HG03064 (cell line): ENCODE measurements at regions not wholly inside any gene's neighbourhood (a gene's known extent, or its start where the extent isn't known, plus 50 kb on each side); places are given as distances from the start of the nearest gene placed in this dataset.
"Not testable (repeated sequence)": the region's sequence is repeated elsewhere in the genome, so short reads cannot be mapped to it uniquely, and the experiment has no call there.

Source experiments
- ATAC-seq: cut with Tn5 transposase; IDR thresholded peaks from one replicate; pipeline ENCODE4 v1.9.1; 2021; ENCODE audit warnings: low read depth; ENCODE audit not compliant: unreplicated experiment

GRCh38 chr5:71903808-71904207 lies 184.7 kb downstream of the CARTPT start:
- ATAC-seq, result no peak

GRCh38 chr5:71904852-71905251 lies 185.8 kb downstream of the CARTPT start:
- ATAC-seq, result no peak

- no peak for ATAC-seq
These were observed 187.0 kb downstream of the CARTPT start for GRCh38 chr5:71905834-71906711.

GRCh38 chr5:71907001-71907588 lies 188.0 kb downstream of the CARTPT start:
- ATAC-seq, result no peak

GRCh38 chr5:71907608-71908145 lies 188.6 kb downstream of the CARTPT start:
- ATAC-seq, result no peak

GRCh38 chr5:71910741-71911140 lies 191.7 kb downstream of the CARTPT start:
- ATAC-seq, result no peak

GRCh38 chr5:71912021-71912420 lies 192.9 kb downstream of the CARTPT start:
- ATAC-seq, result no peak

- ATAC-seq, result no peak
These were observed 193.0 kb upstream of the MAP1B start for GRCh38 chr5:71914281-71914680.

- ATAC-seq, result no peak
These were observed 184.6 kb upstream of the MAP1B start for GRCh38 chr5:71922584-71923106.

GRCh38 chr5:71923755-71924154 lies 183.5 kb upstream of the MAP1B start:
- ATAC-seq, result no peak

GRCh38 chr5:71924325-71924724 lies 182.9 kb upstream of the MAP1B start:
- no peak for ATAC-seq

GRCh38 chr5:71924980-71925379 lies 182.3 kb upstream of the MAP1B start:
- ATAC-seq, result no peak

- ATAC-seq, result no peak
These were observed 181.6 kb upstream of the MAP1B start for GRCh38 chr5:71925608-71926091.

- no peak for ATAC-seq
These were observed 178.3 kb upstream of the MAP1B start for GRCh38 chr5:71929003-71929402.

- not testable (repeated sequence) for ATAC-seq
These were observed 176.7 kb upstream of the MAP1B start for GRCh38 chr5:71930554-71930953.

- no peak for ATAC-seq
These were observed 175.1 kb upstream of the MAP1B start for GRCh38 chr5:71932131-71932654.

- ATAC-seq, result no peak
These were observed 174.5 kb upstream of the MAP1B start for GRCh38 chr5:71932655-71933338.

- no peak for ATAC-seq
These were observed 173.0 kb upstream of the MAP1B start for GRCh38 chr5:71934322-71934721.

- no peak for ATAC-seq
These were observed 169.2 kb upstream of the MAP1B start for GRCh38 chr5:71937921-71938698.

GRCh38 chr5:71938895-71939294 lies 168.4 kb upstream of the MAP1B start:
- ATAC-seq, result no peak
